ENCODE measurements at regions not wholly inside any gene's neighbourhood (a gene's known extent, or its start where the extent isn't known, plus 50 kb on each side); places are given as distances from the start of the nearest gene placed in this dataset.

GRCh38 chr17:77844681-77845080 is 113.8 kb upstream of the TNRC6C start:
- Histone ChIP-seq H3K79me2 (ENCODE audit: insufficient read depth, low read length) (no peaks in the 10 kb centered on the region), H4K20me1 (ENCODE audit: insufficient read depth, low read length) (no peaks in the 10 kb centered on the region), H3K4me1 (ENCODE audit: insufficient read depth, low read length) (peaks cover 26% of the 10 kb centered on the region), H2AFZ (ENCODE audit: low read length) (no peak overlapping the region), H3K4me3 (ENCODE audit: insufficient read depth, low read length) (no peak overlapping the region), H3K36me3 (ENCODE audit: insufficient read depth, low read length) (no peaks in the 10 kb centered on the region), H3K4me2 (ENCODE audit: insufficient read depth, low read length) (no peak overlapping the region), H3K27ac (ENCODE audit: low read depth, low read length) (no peak overlapping the region), H3K27me3 (ENCODE audit: insufficient read depth, low read length) (no peaks in the 10 kb centered on the region), H3K9me3 (ENCODE audit: low read depth, low read length) (no peaks in the 10 kb centered on the region)
- DNase-seq (ENCODE audit: insufficient read length, low spot score, missing footprints): no peak
- no peak for TF ChIP-seq CTCF (IDR thresholded peaks at IDR 0.05; ENCODE audit: extremely low read depth, low read depth, low read length)

GRCh38 chr17:77845541-77846225 is 112.8 kb upstream of the TNRC6C start:
- no peak for TF ChIP-seq CTCF (IDR thresholded peaks at IDR 0.05; ENCODE audit: extremely low read depth, low read depth, low read length)
- Histone ChIP-seq H3K4me3 (ENCODE audit: insufficient read depth, low read length) (no peak overlapping the region), H3K4me1 (ENCODE audit: insufficient read depth, low read length) (peaks cover 20% of the 10 kb centered on the region)

GRCh38 chr17:77846531-77847085 is 111.9 kb upstream of the TNRC6C start:
- no peak for TF ChIP-seq CTCF (IDR thresholded peaks at IDR 0.05; ENCODE audit: extremely low read depth, low read depth, low read length)
- Histone ChIP-seq H3K27ac (ENCODE audit: low read depth, low read length) (no peak overlapping the region), H4K20me1 (ENCODE audit: insufficient read depth, low read length) (no peaks in the 10 kb centered on the region), H3K79me2 (ENCODE audit: insufficient read depth, low read length) (no peaks in the 10 kb centered on the region), H3K9me3 (ENCODE audit: low read depth, low read length) (no peaks in the 10 kb centered on the region), H3K4me2 (ENCODE audit: insufficient read depth, low read length) (no peak overlapping the region), H3K27me3 (ENCODE audit: insufficient read depth, low read length) (no peaks in the 10 kb centered on the region), H3K36me3 (ENCODE audit: insufficient read depth, low read length) (no peaks in the 10 kb centered on the region), H2AFZ (ENCODE audit: low read length) (no peak overlapping the region), H3K4me1 (ENCODE audit: insufficient read depth, low read length) (peaks cover 20% of the 10 kb centered on the region), H3K4me3 (ENCODE audit: insufficient read depth, low read length) (no peak overlapping the region)
- peak; percentile 51 for DNase-seq (ENCODE audit: insufficient read length, low spot score, missing footprints)

More at GRCh38 chr17:77845541-77846225, 112.8 kb upstream of the TNRC6C start:
- Histone ChIP-seq H3K4me2 (ENCODE audit: insufficient read depth, low read length) (no peak overlapping the region), H3K27ac (ENCODE audit: low read depth, low read length) (no peak overlapping the region), H2AFZ (ENCODE audit: low read length) (no peak overlapping the region), H3K79me2 (ENCODE audit: insufficient read depth, low read length) (no peaks in the 10 kb centered on the region), H3K9me3 (ENCODE audit: low read depth, low read length) (no peaks in the 10 kb centered on the region), H3K36me3 (ENCODE audit: insufficient read depth, low read length) (no peaks in the 10 kb centered on the region), H4K20me1 (ENCODE audit: insufficient read depth, low read length) (no peaks in the 10 kb centered on the region), H3K27me3 (ENCODE audit: insufficient read depth, low read length) (no peaks in the 10 kb centered on the region)
- no peak for DNase-seq (ENCODE audit: insufficient read length, low spot score, missing footprints)

GRCh38 chr17:77847221-77848085 is 111.0 kb upstream of the TNRC6C start:
- Histone ChIP-seq H3K36me3 (ENCODE audit: insufficient read depth, low read length) (no peaks in the 10 kb centered on the region), H3K79me2 (ENCODE audit: insufficient read depth, low read length) (no peaks in the 10 kb centered on the region), H3K4me2 (ENCODE audit: insufficient read depth, low read length) (no peak overlapping the region), H3K27ac (ENCODE audit: low read depth, low read length) (no peak overlapping the region), H3K9me3 (ENCODE audit: low read depth, low read length) (no peaks in the 10 kb centered on the region), H2AFZ (ENCODE audit: low read length) (no peak overlapping the region), H3K27me3 (ENCODE audit: insufficient read depth, low read length) (peaks cover 4% of the 10 kb centered on the region), H3K4me1 (ENCODE audit: insufficient read depth, low read length) (peaks cover 15% of the 10 kb centered on the region), H3K4me3 (ENCODE audit: insufficient read depth, low read length) (no peak overlapping the region), H4K20me1 (ENCODE audit: insufficient read depth, low read length) (no peaks in the 10 kb centered on the region)
- peak; percentile 61 for DNase-seq (ENCODE audit: insufficient read length, low spot score, missing footprints)
- TF ChIP-seq CTCF (IDR thresholded peaks at IDR 0.05; ENCODE audit: extremely low read depth, low read depth, low read length): no peak
